ENCODE measurements at regions not wholly inside any gene's neighbourhood (a gene's known extent, or its start where the extent isn't known, plus 50 kb on each side); places are given as distances from the start of the nearest gene placed in this dataset.

- no peak for DNase-seq
Observed at GRCh38 chr7:110076194-110076593, 1014.7 kb upstream of the LRRN3 start.

GRCh38 chr7:110084181-110084807, 1006.6 kb upstream of the LRRN3 start:
- peak; percentile 46 to 77 for DNase-seq

GRCh38 chr7:110090110-110090820, 1000.7 kb upstream of the LRRN3 start:
- DNase-seq, result peak in 1 of 2 experiments; percentile 10

DNA sequence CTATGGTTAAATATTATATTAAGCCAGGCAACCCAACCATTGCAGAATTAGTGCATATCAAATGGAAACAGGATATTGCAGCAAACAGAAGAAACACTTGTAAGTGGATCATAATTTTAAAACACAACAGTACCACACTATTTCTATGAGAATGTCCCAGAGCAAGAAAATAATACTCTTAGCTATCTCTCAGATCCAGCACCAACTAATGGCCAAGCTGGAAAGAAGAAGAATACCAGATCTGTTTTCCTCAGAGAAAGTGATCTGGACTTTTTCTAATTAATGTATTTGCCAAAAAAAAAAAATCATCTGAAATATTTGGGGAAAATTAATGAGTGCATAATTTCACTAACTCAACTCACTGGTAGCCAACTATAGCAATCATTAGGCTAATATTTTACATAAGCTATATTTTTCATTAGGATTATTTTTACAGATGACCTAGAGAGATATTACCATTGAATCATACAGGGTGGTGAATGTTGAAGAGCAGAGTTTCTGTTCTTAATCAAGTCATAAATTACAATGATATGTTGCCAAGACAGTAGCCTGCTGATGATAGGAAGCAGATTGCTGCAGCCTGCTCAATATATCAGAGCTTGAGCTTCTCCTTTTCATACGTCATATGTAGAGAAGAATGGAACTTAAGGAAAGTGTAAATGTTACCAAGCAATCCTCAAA, 995.4 kb upstream of the LRRN3 start:
- no peak for DNase-seq

- DNase-seq, result no peak
Observed at GRCh38 chr7:110104243-110104642, 986.7 kb upstream of the LRRN3 start.

DNA sequence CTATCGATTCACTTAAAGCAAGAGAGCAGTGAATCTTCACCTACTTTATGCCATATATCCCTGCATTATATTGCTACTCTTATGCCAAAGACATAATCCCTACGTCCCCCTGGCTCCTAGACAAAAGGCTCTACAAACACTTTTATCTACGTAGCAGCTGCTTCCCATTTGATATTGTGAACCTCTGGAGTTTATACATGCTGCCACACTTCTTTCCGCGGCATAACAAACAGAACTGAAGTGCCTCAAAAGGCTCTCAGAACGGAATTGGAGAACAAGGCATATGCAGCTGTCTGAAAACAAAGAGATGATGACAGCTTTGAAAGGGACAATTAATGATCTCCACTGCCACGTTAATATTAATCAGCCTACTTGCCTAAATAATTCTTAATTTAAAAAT, 985.6 kb upstream of the LRRN3 start:
- DNase-seq, result peak; percentile 91 to 98

- DNase-seq, result no peak
Observed at GRCh38 chr7:110105840-110106239, 985.1 kb upstream of the LRRN3 start.

GRCh38 chr7:110119883-110120581, 970.9 kb upstream of the LRRN3 start:
- no peak for DNase-seq

- DNase-seq, result no peak
Observed at GRCh38 chr7:110129159-110129558, 961.8 kb upstream of the LRRN3 start.

GRCh38 chr7:110130669-110131068, 960.3 kb upstream of the LRRN3 start:
- peak in 1 of 2 experiments; percentile 6 for DNase-seq

- DNase-seq, result no peak
Observed at GRCh38 chr7:110131344-110131743, 959.6 kb upstream of the LRRN3 start.

DNA sequence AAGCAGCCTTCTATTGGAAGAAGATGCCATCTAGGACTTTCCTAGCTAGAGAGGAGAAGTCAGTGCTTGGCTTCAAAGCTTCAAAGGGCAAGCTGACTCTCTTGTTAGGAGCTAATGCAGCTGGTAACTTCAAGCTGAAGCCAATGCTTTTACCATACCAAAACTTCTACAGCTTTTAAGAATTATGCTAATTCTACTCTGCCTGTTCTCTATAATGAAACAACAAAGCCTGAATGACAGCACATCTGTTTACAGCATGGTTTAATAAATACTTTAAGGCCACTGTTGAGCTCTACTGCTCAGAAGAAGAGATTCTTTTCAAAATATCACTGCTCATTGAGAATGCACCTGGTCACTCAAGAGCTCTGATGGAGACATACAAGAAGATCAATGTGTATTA, 951.9 kb upstream of the LRRN3 start:
- no peak for DNase-seq

DNA sequence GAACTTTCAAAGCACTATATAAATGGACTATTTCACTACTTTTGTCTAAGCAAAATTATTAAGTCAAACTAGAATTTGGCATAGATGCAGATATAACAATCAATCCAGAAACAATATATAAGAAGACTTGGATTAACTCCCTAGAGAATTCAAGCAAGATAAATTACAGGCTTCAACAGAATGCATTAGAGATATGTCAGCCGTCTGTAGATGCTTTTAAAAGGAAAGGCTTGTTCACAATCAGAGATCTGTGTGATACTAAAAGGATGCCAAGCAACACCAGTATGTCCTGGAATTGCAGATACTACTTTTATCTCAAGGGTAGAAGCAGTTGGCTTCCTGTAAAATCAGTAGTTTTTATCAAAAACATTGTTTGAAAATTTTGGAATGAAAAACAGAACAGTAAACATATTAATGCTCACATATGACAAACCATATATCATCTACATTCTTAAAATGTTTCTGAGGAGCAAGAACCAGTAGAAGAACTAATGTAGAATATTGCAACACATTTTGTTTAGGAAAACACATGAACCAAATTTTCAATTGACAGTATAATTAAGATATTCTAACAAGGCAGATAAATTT, 947.9 kb upstream of the LRRN3 start:
- DNase-seq, result no peak

- no peak for DNase-seq
Observed at GRCh38 chr7:110144599-110144998, 946.3 kb upstream of the LRRN3 start.

DNA sequence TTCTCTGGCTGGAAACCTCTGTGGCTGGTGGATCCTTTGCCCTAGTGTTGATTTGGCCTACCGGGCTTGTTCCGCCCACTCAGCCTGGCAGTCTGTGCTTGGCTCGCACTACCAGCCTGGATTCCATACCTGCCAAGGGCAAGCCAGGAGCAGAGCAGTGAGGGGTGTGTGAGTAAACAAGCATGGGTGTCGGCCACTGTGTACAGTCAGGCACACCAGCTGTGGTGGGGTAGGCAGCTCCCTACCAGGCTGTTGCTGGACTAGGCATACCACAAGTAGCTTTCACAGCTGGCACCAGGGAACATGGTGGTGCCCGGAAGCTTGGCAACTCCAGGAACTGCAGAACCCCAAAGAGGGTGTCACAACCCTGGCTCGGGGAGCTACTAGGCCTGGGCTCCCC, 942.9 kb upstream of the LRRN3 start:
- no peak for DNase-seq

DNA sequence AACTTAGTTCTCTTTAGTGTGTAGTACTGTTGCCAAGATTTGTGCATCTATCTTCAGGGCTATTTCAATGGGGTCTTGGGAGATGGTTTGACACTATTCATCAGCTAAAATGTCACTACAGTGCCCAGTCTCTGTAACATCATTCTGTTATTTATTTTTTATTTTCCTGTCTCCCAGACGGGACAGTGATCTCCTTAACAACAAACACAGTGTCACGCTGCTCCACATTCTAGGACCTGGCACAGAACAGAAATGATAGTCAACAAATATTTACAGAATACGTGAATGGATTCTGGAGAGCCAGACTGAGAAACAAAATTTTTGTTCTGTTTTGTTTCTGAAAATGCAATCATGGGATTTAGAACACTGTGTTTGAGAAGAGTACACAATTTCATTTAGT, 937.7 kb upstream of the LRRN3 start:
- no peak for DNase-seq

DNA sequence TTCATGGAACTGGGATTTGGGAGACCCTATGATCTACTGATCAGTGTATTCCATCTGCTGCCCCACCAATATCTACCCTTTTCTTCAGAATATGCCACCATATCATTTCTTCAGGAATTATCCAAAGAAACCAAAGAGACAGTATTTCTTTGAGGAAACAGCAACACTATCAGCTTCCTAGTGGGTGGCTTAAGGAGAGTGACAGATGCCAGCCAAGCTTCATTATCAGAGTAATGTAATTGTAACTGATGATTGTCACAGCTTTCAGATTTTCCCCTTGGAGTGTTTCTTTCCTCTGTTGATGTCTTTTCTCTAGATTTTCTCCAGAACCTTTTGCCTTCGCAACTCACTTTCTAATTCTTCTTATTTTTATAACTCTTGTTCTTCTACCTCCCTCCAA, 934.4 kb upstream of the LRRN3 start:
- DNase-seq, result peak in 1 of 2 experiments; percentile 22

- no peak for DNase-seq
Observed at GRCh38 chr7:110157631-110158362, 933.1 kb upstream of the LRRN3 start.

DNA sequence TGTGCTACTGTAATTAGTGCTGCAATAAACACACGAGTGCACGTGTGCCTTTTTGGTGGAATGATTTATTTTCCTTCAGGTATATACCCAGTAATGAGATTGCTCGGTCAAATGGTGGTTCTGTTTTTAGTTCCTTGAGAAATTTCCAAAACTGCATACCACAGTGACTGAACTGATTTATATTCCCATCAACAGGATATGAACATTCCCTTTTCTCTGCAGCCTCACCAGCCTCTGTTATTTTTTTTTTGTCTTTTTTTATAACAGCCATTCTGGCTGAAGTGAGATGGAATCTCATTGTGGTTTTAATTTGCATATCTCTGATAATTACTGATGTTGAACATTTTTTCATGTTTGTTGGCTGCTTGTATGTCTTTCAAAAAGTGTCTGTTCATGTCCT, 922.9 kb upstream of the LRRN3 start:
- DNase-seq, result no peak

DNA sequence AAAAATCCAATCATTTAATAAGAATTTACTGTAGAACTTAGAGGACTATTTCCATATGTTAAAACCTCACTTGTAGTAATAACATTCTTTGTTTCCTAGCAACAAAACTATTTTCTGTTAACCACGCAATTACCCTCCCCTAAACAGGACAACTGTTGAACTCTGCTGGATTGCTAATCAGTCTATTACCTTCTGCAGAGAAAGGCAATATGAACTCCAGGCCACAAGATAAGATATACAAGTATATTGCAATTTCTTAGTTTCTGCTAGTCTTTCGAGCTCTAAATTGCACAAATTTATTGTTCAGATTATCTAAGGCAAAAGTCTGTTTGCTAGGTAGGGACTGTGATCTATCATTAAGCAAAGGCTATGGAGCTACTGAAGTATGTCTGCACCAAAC, 920.1 kb upstream of the LRRN3 start:
- DNase-seq, result no peak

DNA sequence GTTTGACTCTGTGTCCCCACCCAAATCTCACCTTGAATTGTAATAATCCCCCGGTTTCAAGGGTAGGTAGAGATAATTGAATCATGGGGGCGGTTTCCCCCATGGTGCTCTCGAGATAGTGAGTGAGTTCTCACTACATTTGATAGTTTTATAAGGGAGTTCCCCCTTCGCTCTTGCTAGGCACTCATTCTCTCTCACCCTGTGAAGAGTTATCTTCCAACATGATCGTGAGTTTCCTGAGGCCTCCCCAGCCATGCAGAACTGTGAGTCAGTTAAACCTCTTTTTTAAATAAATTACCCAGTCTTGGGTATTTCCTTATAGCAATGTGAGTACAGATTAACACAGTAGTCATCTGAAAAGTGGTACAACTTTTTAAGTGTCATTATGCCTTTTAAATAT, 913.5 kb upstream of the LRRN3 start:
- DNase-seq, result no peak

DNA sequence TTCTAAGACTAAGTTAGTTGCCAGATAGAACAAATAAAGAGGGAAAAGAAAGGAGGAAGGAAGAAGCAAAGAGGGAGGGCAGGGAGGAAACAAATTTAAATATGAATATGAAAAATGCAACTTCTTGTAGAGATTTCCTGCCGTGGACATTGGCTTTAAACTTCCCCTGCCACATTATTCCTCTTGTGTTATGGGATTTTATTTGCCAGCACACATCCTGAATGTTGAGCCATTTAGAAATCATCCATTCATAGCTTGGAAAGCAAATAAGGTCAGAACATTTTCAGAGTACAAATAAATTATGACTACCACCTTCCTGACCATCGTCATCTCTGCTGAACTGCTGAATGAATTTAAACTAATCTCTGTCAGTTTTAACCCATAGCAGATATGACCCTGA, 911.9 kb upstream of the LRRN3 start:
- no peak for DNase-seq

GRCh38 chr7:110181768-110182167, 909.2 kb upstream of the LRRN3 start:
- DNase-seq, result no peak
